GM23338 (cell line): ENCODE measurements at regions not wholly inside any gene's neighbourhood (a gene's known extent, or its start where the extent isn't known, plus 50 kb on each side); places are given as distances from the start of the nearest gene placed in this dataset.

Experiments
- ATAC-seq: fragments of 200-7000 bp; cut with Tn5 transposase; 3 replicates; pipeline ENCODE4 v1.9.1; 2020
- DNase-seq: peaks from one replicate; pipeline ENCODE4 v3.0.0-alpha.2; 2015; ENCODE audit warnings: low spot score
- H2AFZ ChIP-seq: fragments of 200-600 bp; sonication (generic); 2 replicates; pipeline ENCODE4 v1.8.0; 2016; ENCODE audit warnings: antibody characterized with exemption, mild to moderate bottlenecking, moderate library complexity
- H3F3A ChIP-seq: fragments of 200-600 bp; sonication (generic); replicated peaks from 2 replicates; pipeline ENCODE4 v1.8.0; 2017; ENCODE audit warnings: antibody characterized with exemption, mixed run types, low read depth
- H3K27ac ChIP-seq: fragments of 200-600 bp; sonication (generic); 2 replicates; pipeline ENCODE4 v1.6.1; 2016; ENCODE audit warnings: low read depth
- H3K27me3 ChIP-seq: fragments of 200-600 bp; sonication (generic); 2 replicates; pipeline ENCODE4 v1.8.0; 2016; ENCODE audit warnings: mild to moderate bottlenecking, mixed run types, moderate library complexity; ENCODE audit not compliant: insufficient read depth
- H3K36me3 ChIP-seq: fragments of 200-600 bp; sonication (generic); 2 replicates; pipeline ENCODE4 v1.8.0; 2016; ENCODE audit warnings: mild to moderate bottlenecking; ENCODE audit not compliant: insufficient read depth
- H3K4me1 ChIP-seq: fragments of 200-600 bp; sonication (generic); 2 replicates; pipeline ENCODE4 v1.8.0; 2016; ENCODE audit warnings: mild to moderate bottlenecking, moderate library complexity; ENCODE audit not compliant: insufficient read depth
- H3K4me2 ChIP-seq: fragments of 200-600 bp; sonication (generic); 2 replicates; pipeline ENCODE4 v1.7.1; 2017; ENCODE audit warnings: mixed run types
- H3K4me3 ChIP-seq: fragments of 200-600 bp; sonication (generic); 2 replicates; pipeline ENCODE4 v1.6.1; 2016; ENCODE audit warnings: mixed run types
- H3K79me2 ChIP-seq: fragments of 200-600 bp; sonication (generic); replicated peaks from 2 replicates; pipeline ENCODE4 v1.8.0; 2017; ENCODE audit warnings: mild to moderate bottlenecking; ENCODE audit not compliant: insufficient read depth
- H3K9me2 ChIP-seq: fragments of 200-600 bp; sonication (generic); 2 replicates; pipeline ENCODE4 v1.8.0; 2017; ENCODE audit not compliant: insufficient read depth
- H4K20me1 ChIP-seq: fragments of 200-600 bp; sonication (generic); replicated peaks from 2 replicates; pipeline ENCODE4 v1.8.0; 2017; ENCODE audit warnings: mild to moderate bottlenecking; ENCODE audit not compliant: insufficient read depth
- H3K27ac Mint-ChIP-seq: 2 replicates; pipeline ENCODE4 v1.8.0; 2020; ENCODE audit warnings: inconsistent platforms, mild to moderate bottlenecking, moderate library complexity, mixed read lengths
- H3K27me3 Mint-ChIP-seq: 3 replicates; pipeline ENCODE4 v1.8.0; 2022; ENCODE audit warnings: low read depth, mild to moderate bottlenecking, moderate library complexity, mixed read lengths, inconsistent platforms; ENCODE audit not compliant: insufficient read depth, poor library complexity
- H3K36me3 Mint-ChIP-seq: 3 replicates; pipeline ENCODE4 v1.8.0; 2021; ENCODE audit warnings: low read depth, mild to moderate bottlenecking, inconsistent platforms, moderate library complexity, mixed read lengths
- H3K4me1 Mint-ChIP-seq: 3 replicates; pipeline ENCODE4 v1.8.0; 2020; ENCODE audit warnings: mild to moderate bottlenecking, inconsistent platforms, mixed read lengths
- H3K4me3 Mint-ChIP-seq: 3 replicates; pipeline ENCODE4 v1.8.0; 2021; ENCODE audit warnings: moderate library complexity, mild to moderate bottlenecking, inconsistent platforms, mixed read lengths
- H3K9me3 Mint-ChIP-seq: 3 replicates; pipeline ENCODE4 v1.8.0; 2020; ENCODE audit warnings: moderate library complexity, mild to moderate bottlenecking, inconsistent platforms, mixed read lengths
- CTCF ChIP-seq, 2 experiments: fragments of 200-600 bp in 1 of 2; sonication (generic) in 1 of 2; conservative IDR thresholded peaks; 2 replicates each; pipeline versions ENCODE4 v1.5.1 to v1.6.1; 2016 to 2017; ENCODE audit warnings: antibody characterized with exemption in 2 of 2, low read depth in 2 of 2, mild to moderate bottlenecking in 2 of 2, moderate library complexity in 1 of 2
- EZH2 ChIP-seq: fragments of 200-600 bp; sonication (generic); IDR thresholded peaks from one replicate; pipeline ENCODE4 v1.8.0; 2017; ENCODE audit warnings: antibody characterized with exemption, mild to moderate bottlenecking, low read depth; ENCODE audit not compliant: unreplicated experiment
- EZH2phosphoT487 ChIP-seq: fragments of 200-600 bp; sonication (generic); IDR thresholded peaks from one replicate; pipeline ENCODE4 v1.8.1; 2018; ENCODE audit warnings: antibody characterized with exemption; ENCODE audit not compliant: unreplicated experiment
- NANOG ChIP-seq: IDR thresholded peaks from 2 replicates; pipeline ENCODE4 v1.6.1; 2016; ENCODE audit warnings: antibody characterized with exemption, borderline replicate concordance
- POLR2AphosphoS5 ChIP-seq: IDR thresholded peaks from 2 replicates; pipeline ENCODE4 v1.6.1; 2016; ENCODE audit warnings: antibody characterized with exemption, low read depth
- REST ChIP-seq: IDR thresholded peaks from one replicate; pipeline ENCODE4 v1.6.1; 2018; ENCODE audit warnings: antibody characterized with exemption; ENCODE audit not compliant: unreplicated experiment
- STAT1 ChIP-seq: IDR thresholded peaks from one replicate; pipeline ENCODE4 v1.6.1; 2016; ENCODE audit warnings: antibody characterized with exemption; ENCODE audit not compliant: unreplicated experiment
- ZNF114 ChIP-seq: fragments of 250-450 bp; sonication (Bioruptor Pico); IDR thresholded peaks from 2 replicates; pipeline ENCODE4 v1.5.0; 2020; ENCODE audit warnings: mild to moderate bottlenecking, moderate library complexity
- TF ChIP-seq, protein P1 (sequence below): IDR thresholded peaks from 2 replicates; pipeline ENCODE4 v1.6.1; 2016; ENCODE audit warnings: antibody characterized with exemption

DNA sequence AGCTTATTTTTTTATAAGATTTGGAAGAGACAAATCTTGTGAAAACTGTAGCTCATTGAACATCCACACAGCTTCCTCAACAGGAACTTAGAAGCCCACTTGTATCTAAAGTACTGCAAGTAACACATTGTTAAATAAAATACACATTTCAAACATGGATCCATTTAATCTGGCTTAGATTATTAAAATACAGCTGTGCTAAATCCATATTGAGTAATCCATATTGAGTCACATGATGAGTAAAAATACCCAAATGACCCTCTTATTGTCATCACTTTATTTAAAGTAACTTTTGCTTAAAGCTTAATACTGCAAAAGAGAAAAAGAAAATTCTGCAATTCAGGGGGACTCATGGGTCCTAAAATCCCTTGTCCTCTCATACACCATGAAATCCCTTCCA, 133.3 kb downstream of the OSR1 start (continued):
- TF ChIP-seq ZNF114 (CRISPR knock-in tag) (no peak), CTCF (conservative IDR thresholded peaks at IDR 0.05; ENCODE audit: low read depth in 2 of 2) (no peak)

GRCh38 chr2:19224486-19224885, 133.9 kb downstream of the OSR1 start:
- H3K27me3 Mint-ChIP-seq = peaks cover 2% of the 10 kb centered on the region
- Histone ChIP-seq H3K27ac (no peak overlapping the region), H3K36me3 (no peaks in the 10 kb centered on the region), H3K9me2 (peaks cover 5% of the 10 kb centered on the region; the same call in 1 of the 2 replicates), H3K4me3 (no peak overlapping the region), H4K20me1 (no peaks in the 10 kb centered on the region), H2AFZ (no peak overlapping the region), H3F3A (no peaks in the 10 kb centered on the region), H3K79me2 (no peaks in the 10 kb centered on the region), H3K4me2 (no peak overlapping the region), H3K27me3 (no peaks in the 10 kb centered on the region), H3K4me1 (peaks cover 22% of the 10 kb centered on the region)
- no peak for DNase-seq
- H3K27ac Mint-ChIP-seq = no peak overlapping the region
- TF ChIP-seq NANOG (no peak), REST (no peak), POLR2AphosphoS5 (no peak), CTCF (conservative IDR thresholded peaks at IDR 0.05; ENCODE audit: low read depth in 2 of 2) (no peak), STAT1 (no peak), EZH2 (no peak), EZH2phosphoT487 (no peak)
- TF ChIP-seq, protein P1, sequence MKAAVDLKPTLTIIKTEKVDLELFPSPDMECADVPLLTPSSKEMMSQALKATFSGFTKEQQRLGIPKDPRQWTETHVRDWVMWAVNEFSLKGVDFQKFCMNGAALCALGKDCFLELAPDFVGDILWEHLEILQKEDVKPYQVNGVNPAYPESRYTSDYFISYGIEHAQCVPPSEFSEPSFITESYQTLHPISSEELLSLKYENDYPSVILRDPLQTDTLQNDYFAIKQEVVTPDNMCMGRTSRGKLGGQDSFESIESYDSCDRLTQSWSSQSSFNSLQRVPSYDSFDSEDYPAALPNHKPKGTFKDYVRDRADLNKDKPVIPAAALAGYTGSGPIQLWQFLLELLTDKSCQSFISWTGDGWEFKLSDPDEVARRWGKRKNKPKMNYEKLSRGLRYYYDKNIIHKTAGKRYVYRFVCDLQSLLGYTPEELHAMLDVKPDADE = no peak
- H3K9me3 Mint-ChIP-seq = no peaks in the 10 kb centered on the region
- no peaks in the 10 kb centered on the region for H3K36me3 Mint-ChIP-seq
- H3K4me1 Mint-ChIP-seq = peaks cover 25% of the 10 kb centered on the region
- no peak overlapping the region for H3K4me3 Mint-ChIP-seq
- no peak for ATAC-seq
